NCI-H446 treated with DMSO at 0.1 percent for 48 hours (cell line): ENCODE measurements at regions not wholly inside any gene's neighbourhood (a gene's known extent, or its start where the extent isn't known, plus 50 kb on each side); places are given as distances from the start of the nearest gene placed in this dataset.
A peak's percentile ranks its signal among the peaks of the same experiment; 100 is the strongest.

ENCODE experiments used
- DNase-seq: peaks from one replicate; lab custom pipeline; 2025; lab: John Stamatoyannopoulos, UW

- no peak for DNase-seq
Observed at GRCh38 chr18:25962919-25963318, 127.5 kb downstream of the SS18 start.

- no peak for DNase-seq
Observed at GRCh38 chr18:25962176-25962575, 128.2 kb downstream of the SS18 start.

- no peak for DNase-seq
Observed at GRCh38 chr18:25957017-25957416, 133.4 kb downstream of the SS18 start.

- no peak for DNase-seq
Observed at GRCh38 chr18:25953111-25953510, 137.3 kb downstream of the SS18 start.

GRCh38 chr18:25950321-25950720 lies 140.1 kb downstream of the SS18 start:
- DNase-seq: no peak

GRCh38 chr18:25946540-25946939 lies 143.9 kb downstream of the SS18 start:
- no peak for DNase-seq

- no peak for DNase-seq
Observed at GRCh38 chr18:25935356-25935755, 155.1 kb downstream of the SS18 start.

- DNase-seq: no peak
Observed at GRCh38 chr18:25931126-25931525, 159.3 kb downstream of the SS18 start.

GRCh38 chr18:25929787-25930186 lies 160.6 kb downstream of the SS18 start:
- DNase-seq: no peak

GRCh38 chr18:25927830-25928229 lies 162.6 kb downstream of the SS18 start:
- no peak for DNase-seq

- DNase-seq: no peak
Observed at GRCh38 chr18:25923193-25923592, 167.2 kb downstream of the SS18 start.

- no peak for DNase-seq
Observed at GRCh38 chr18:25921677-25922421, 168.6 kb downstream of the SS18 start.

GRCh38 chr18:25915907-25916306 lies 174.5 kb downstream of the SS18 start:
- no peak for DNase-seq

GRCh38 chr18:25898965-25899364 lies 191.4 kb downstream of the SS18 start:
- DNase-seq: peak; percentile 35

- no peak for DNase-seq
Observed at GRCh38 chr18:25896956-25897355, 193.5 kb downstream of the SS18 start.

- DNase-seq: no peak
Observed at GRCh38 chr18:25896178-25896780, 194.1 kb downstream of the SS18 start.

- DNase-seq: no peak
Observed at GRCh38 chr18:25895518-25895917, 194.9 kb downstream of the SS18 start.

- DNase-seq: no peak
Observed at GRCh38 chr18:25886283-25886682, 204.1 kb downstream of the SS18 start.

GRCh38 chr18:25883091-25883490 lies 207.3 kb downstream of the SS18 start:
- no peak for DNase-seq

GRCh38 chr18:25881149-25881548 lies 209.3 kb downstream of the SS18 start:
- no peak for DNase-seq

- no peak for DNase-seq
Observed at GRCh38 chr18:25880441-25880840, 210.0 kb downstream of the SS18 start.

- DNase-seq: no peak
Observed at GRCh38 chr18:25876330-25876948, 214.0 kb downstream of the SS18 start.

GRCh38 chr18:25875551-25876240 lies 214.7 kb downstream of the SS18 start:
- DNase-seq: peak; percentile 26
